GM20000 (cell line): ENCODE measurements at regions not wholly inside any gene's neighbourhood (a gene's known extent, or its start where the extent isn't known, plus 50 kb on each side); places are given as distances from the start of the nearest gene placed in this dataset.

Experiments used
- DNase-seq: peaks from one replicate; pipeline ENCODE4 v3.0.0; 2012; ENCODE audit warnings: low spot score
- TF ChIP-seq, protein P1 (sequence below): IDR thresholded peaks from 2 replicates; pipeline ENCODE4 v1.5.1; 2012; ENCODE audit warnings: mild to moderate bottlenecking, control low read depth; ENCODE audit errors: extremely low read depth, missing control alignments

DNA sequence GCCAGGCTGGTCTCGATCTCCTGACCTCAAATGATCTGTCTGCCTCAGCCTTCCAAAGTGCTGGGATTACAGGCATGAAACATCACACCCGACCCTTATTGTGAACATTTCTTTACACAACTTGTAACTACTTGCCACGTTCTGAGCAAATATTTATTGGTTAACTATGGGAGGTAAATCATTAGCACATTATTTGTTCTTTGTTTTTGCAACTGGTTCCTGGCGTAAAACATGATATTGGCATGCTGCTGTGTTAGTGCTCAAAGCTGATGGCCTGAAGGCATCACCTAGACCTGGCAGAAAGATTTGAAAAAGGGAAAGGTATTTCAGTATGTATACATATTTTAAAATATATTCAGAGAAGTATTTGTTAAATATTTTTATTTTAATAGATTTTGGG is 438.3 kb upstream of the PRKX start:
- TF ChIP-seq, protein P1, sequence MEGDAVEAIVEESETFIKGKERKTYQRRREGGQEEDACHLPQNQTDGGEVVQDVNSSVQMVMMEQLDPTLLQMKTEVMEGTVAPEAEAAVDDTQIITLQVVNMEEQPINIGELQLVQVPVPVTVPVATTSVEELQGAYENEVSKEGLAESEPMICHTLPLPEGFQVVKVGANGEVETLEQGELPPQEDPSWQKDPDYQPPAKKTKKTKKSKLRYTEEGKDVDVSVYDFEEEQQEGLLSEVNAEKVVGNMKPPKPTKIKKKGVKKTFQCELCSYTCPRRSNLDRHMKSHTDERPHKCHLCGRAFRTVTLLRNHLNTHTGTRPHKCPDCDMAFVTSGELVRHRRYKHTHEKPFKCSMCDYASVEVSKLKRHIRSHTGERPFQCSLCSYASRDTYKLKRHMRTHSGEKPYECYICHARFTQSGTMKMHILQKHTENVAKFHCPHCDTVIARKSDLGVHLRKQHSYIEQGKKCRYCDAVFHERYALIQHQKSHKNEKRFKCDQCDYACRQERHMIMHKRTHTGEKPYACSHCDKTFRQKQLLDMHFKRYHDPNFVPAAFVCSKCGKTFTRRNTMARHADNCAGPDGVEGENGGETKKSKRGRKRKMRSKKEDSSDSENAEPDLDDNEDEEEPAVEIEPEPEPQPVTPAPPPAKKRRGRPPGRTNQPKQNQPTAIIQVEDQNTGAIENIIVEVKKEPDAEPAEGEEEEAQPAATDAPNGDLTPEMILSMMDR = no peak
- no peak for DNase-seq

DNA sequence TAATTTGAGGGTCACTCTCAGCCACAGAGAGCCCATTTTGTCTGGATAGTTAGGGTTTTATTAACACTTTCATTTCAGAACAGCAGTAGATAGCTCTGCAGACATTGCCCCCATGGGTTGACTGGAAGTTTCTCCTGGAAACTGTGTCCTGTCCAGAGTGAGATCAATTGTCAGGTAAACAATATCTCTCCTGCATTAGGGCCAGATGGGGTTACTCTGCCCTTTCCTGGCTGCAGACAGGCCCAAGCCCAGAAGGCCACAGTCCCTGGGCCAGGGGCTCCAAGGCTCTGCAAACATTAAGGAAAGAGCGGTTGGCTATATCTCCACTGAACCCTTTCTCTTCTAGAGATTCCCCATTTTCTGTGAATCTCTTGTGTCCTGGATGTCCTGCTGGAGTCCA is 436.8 kb upstream of the PRKX start:
- TF ChIP-seq, protein P1 = no peak
- no peak for DNase-seq

DNA sequence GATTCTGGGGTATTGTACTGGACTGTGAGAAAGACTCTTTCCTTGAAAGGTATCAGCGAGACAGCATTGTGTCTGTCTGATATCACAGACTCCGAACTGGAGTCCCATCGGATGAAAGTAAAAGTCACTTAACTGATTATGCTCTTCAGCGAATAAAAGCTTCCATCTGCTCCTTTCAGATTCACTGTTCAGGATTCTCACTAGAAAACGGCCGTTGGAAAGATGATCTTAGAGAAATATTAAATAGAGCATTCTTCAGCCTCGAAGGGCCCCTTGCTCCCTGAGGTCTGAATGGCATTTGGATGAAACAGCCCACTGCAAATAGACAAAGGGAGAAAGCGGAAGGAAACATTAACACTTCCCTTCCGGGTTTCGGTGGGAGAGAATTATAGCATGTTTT is 416.2 kb upstream of the PRKX start:
- TF ChIP-seq, protein P1 = no peak
- no peak for DNase-seq

DNA sequence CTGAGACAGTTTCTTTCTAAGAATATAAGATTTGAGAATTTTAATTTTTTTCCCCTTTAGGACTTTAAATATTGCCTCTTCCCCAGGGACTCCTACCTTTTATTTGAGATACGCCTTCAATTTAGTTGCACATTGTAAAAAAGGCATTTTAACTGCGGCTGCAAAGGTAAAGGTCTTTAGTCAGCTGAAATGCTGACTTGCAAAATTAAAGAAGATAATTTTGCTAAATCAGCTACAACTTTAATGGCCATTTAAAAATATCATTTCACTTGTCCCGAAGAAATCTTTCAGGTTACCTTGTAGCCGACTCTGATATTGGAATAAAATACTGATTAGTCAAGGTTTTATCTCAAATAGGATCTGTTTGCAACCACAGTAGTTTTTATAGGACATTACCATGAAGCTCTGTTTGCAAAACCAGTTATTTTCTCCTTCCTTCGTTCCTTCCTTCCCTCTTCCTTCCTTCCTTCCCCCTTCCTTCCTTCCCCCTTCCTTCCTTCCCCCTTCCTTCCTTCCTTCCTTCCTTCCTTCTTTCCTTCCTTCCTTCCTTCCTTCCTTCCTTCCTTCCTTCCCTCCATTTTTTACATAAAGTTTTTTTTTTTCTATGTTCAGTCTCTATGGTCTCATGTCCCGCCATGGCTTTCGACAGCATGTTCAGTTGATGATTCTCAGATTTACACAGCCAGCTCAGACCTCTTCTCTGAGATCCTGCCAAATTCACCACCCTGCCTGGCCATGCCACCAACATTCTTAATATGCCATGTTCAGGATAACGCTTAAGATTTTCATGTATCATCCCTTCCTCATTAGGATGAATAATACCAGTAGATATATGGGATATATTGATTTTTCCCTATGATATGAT is 405.4 kb upstream of the PRKX start:
- TF ChIP-seq, protein P1 = no peak

DNA sequence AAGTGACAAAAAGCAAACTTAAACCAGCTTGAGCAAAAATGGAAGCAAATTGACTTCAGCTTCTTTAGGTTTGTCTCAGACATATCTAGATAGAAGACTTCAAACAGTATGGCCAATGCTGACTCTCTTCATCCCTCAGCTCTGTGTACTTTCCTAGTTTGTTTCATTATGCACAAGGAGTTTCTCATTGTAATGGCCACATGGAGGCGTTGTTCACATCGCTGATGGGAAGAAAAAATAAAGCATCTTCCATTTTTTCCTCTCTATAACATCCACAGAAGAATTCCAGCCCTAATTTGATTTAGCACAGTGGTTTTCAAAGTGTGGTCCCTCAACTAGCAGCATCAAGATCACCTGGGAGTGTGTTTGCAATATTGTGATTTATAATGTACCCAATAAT is 397.5 kb upstream of the PRKX start:
- DNase-seq = no peak
- TF ChIP-seq, protein P1 = no peak

More for the DNA sequence above, 405.4 kb upstream of the PRKX start:
- DNase-seq = no peak

DNA sequence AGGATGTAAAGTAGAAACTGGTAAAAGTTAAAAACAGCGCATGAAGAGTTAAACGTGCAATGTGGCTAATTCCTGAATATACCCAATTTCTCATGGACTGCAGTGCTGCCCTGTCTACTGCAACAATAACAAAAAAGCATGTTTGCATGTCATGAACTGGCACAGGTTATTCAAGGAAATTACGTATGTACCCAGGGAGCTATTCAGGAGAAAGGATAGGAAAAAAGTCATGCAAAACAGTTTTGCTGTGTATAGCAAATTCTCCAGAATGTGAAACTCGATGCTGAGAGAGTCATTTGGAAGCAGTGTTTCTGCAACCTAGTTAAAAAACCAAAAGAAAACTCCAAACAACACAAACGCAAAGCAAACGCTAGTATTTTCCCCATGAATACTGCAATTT is 381.5 kb upstream of the PRKX start:
- DNase-seq = no peak
- TF ChIP-seq, protein P1 = no peak

DNA sequence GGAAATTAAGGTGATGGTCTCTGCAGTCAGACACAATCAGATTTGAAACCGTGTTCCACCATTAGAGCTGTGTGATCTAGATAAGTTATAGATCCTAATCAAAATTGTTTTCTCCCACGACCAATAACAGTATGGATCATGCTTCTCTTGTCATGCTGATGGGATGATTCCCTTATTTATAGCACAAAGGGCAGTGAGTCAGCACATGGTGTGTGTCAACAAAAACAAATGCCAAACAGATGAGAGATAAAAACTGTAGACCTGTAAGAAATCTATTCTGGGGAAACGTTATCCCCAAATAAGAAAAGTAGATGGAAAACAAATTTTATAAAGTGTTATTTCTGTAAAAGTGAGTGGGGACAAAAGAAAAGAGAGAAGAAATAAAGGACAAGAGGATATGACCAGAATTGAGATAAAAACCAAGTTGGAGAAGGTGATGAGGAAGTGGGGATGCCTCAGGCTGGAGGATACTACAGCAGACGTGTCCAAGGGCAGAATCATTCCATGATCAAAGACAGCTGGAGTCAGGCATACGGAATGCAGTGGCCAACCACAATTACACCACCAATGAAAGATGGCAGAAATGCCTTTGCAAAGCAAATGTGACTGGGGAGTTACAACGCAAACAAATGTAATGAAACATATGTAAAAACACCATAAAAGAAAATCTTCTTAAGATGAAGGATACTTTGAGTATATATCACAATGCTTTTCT is 377.8 kb upstream of the PRKX start:
- TF ChIP-seq, protein P1 = no peak
- no peak for DNase-seq
